ENCODE measurements at regions not wholly inside any gene's neighbourhood (a gene's known extent, or its start where the extent isn't known, plus 50 kb on each side); places are given as distances from the start of the nearest gene placed in this dataset.
"Not testable (repeated sequence)": the region's sequence is repeated elsewhere in the genome, so short reads cannot be mapped to it uniquely, and the experiment has no call there.

DNA sequence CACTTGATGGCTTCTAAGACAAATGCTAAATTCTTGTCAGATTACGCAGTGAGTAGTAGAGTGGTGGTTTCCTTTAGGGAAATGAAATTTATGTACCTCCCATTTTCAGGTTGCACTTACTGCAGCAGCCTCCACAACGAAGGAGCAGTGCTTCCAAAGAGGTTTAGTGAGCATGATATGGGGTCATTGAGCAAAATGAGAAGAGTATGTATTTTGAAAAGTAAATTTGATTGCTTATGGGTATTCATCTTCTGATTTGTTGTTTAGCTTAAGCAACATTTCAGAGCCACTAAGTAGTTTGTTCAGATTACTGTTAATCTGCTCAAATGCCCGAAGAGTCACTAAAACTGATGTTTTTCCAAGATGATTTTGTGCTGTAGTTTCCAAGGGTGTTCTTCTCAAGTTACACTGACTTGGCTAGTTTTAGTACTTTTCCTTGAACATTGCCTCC lies 493.6 kb downstream of the PCNX1 start:
- no peak for DNase-seq

DNA sequence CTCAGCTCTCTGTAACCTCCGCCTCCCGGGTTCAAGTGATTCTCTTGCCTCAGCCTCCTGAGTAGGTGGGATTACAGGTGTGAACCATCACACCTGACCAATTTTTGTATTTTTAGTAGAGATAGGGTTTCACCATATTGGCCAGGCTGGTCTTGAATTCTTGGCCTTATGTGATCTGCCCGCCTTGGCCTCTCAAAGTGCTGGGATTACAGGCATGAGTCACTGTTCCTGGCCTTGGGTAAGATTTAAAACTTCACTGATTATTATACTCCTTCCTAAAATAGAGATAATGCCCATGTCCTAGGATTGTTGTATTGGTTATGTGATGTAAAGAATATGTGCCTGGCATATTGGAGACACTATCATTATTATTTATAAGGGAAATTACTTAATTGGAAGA lies 495.2 kb downstream of the PCNX1 start:
- DNase-seq, result not testable (repeated sequence)

DNA sequence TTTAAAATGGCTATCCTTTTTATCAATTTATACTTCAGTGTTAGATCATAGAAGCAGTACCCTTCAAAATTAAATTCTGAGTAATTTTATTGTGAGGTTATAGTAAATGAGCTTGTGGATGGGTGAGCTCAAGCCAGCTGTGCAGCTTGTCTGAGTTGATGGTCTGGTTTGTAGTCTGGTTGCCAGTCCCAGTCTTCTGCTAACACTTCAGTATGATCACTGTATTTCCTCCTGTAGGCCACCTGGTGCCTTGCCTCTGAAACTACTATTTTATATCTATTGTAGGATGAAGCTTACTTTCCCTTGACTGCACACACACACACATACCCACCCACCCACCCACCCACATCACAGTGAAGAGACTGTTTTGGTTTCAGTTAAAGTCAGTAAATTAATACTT lies 496.4 kb downstream of the PCNX1 start:
- DNase-seq, result peak; percentile 14

DNA sequence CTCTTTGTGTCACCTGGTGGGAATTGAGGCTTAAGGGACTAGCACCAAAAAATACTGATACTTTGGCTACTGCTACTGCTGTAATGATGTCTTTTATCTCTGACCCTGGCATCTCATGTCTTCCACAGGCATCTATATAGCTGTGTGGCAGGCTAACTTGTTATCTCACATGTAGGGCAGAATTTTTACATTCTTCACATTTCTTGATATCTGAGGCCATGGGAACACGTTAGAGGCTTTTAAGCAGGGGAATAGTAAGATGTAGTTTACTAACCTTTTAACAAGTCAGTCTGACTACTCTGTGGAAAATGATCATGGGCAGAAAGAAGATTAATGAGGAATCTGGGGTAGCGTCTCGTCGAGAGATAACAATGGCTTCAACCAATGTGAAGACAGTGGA lies 498.4 kb downstream of the PCNX1 start:
- DNase-seq, result no peak

DNA sequence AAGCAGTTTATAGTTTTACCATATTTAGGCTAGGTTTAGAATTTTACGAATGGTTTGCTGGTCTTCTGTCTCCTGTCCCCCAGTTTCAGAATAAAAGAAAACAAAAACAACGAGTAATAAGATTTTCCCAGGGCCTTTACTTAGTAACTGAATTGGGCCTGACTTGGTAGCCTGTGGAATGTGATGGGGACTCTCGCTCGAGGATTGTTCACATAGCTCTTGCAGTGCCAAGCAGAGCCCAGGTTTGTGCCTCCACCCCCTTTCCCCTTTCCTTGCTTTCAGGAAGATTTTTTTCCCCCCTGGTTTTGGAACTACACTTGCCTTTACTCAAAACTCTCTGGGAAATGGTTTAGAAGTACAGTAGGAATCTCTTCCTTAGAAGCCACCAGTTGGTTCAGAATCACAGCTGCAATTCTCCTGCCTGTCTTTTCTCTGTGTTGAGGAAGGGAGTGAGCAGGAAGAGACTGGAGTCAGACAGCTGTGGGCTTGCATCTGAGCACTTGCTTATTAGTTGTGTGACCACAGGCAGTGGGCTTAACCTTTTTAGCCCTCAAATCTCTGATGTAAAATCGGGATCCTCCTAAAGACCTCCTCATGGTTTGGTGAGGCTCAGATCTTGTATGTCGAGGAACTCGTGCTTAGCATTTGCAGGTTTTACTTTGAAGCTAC lies 501.2 kb downstream of the PCNX1 start:
- no peak for DNase-seq

DNA sequence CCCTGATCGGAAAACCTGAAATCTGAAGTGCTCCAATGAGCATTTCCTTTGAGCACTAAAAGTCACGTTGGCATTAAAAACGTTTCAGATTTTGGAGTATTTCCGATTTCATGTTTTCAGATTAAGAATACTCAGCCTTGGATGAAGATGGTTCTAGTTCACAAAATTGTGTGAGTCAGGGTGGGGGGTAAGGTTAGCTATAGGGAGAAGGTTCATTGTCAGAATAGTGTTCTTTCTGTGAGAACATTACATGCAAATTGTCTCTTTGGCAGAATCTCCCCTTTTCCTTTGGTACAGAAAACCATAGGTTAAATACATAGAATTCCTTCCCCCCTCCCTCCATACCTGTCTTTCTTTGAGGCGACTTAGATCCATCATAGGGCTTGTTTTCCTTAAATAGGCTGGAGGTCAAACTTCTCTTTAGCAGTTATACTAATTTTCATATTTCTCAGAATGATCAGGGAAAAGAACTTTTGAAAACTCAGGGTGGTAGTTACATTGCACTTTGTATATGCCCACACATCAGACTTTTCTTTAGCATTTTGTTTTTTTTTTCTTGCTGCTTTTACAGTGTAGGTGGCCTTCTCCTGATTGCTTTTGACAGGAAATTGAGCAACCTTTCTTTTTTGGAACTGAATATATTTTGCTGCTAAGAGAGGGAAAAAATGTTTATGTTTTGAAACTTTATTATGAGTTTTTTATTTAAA lies 503.5 kb downstream of the PCNX1 start:
- DNase-seq, result no peak

DNA sequence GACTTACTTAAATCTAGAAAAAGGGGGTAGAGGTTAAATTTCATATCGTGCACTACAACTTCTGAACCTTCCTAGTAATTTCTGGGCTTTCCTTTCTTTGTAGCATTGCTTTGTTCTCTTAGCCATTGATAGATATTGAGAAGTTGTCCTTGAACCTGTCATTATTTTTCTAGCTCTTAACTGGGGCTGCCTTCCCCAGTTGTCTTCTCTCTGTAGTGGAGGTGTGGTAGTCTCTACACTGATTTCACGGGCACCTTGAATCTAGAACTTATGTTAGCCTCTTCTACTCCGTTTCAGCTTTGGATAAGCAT lies 504.0 kb downstream of the PCNX1 start:
- DNase-seq, result no peak

DNA sequence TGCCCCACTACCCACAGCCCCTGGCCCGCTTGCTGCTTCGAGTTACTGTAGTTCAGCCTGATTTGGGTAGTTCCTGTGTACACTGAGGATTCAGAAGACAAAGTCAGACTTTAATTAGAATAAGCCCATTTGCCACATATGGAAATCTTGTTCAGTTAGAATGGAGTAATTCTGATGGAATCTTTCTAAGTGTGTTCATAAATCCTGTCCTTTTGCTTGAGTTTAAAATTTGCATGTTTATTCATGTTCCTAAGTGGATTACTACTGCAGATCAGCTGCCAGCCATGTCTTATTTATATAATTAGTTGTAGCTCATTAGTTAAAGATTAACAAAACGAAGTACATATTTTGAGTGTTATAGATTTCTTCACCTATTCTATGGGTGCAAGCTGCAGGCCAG lies 504.5 kb downstream of the PCNX1 start:
- no peak for DNase-seq

DNA sequence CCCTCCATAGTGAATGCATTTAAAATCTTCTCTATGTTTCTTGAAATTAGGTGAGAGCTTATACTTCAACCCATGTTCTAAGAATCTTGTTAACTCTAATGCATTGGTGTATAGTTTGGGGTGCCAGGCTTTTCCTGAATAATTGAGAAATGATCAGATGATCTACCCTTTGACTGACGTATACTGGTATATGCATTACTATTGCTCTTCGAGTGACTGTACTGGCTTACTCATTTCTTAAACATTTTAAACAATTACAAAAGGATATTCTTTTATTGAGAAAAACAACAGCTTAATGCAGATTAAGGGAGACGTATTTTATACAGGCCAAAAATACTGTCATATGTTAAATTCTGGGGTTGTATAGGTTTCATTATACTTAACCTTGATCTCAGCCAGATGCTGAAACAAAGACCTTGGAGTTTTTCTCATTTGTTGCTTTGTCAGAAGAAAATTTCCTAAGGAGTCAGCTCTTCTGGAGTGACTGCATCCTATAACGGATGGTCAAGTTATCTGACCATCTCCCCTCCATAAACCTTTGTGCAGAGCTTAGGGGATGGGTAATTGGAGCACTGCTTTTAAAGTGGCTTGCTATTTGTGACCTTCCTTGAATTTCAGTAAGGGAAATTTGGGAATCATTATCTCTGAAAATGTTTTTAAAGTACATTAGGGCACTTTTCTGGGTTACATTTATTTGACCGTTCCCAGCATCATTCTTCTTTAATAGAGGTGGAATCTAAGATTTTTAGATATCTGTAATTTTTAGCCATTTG lies 507.6 kb downstream of the PCNX1 start:
- no peak for DNase-seq

DNA sequence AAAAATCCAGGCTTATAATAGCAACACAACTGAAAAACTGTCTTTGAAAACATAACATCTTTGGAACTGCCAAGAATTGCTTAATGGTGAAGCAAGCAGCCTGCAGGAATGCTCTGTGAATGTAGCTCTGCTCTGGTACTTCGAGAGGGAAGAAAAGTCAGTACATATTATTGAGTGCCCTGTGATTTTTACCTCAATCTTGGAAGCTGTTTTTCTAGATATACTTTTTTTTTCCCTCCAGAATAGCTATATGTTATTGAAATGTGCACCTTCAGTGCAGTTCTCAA lies 508.1 kb downstream of the PCNX1 start:
- DNase-seq, result no peak

DNA sequence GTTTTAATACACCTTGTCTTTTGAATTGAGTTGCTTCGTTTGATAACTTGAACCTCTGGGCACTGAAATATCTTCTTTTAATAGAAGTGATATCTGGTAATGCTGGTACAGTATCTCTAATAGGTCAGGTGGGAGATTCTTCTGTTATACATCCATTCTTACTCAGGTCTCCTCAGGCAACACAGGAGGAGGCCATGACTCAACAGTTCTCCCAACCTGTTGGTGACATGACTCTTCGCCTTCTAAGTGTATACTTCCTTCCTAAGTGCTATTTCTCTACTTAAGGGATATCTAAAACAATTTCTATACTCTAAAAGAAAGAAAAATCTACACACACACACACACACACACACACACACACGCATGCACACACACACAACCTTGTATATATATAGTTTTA lies 509.1 kb downstream of the PCNX1 start:
- no peak for DNase-seq

DNA sequence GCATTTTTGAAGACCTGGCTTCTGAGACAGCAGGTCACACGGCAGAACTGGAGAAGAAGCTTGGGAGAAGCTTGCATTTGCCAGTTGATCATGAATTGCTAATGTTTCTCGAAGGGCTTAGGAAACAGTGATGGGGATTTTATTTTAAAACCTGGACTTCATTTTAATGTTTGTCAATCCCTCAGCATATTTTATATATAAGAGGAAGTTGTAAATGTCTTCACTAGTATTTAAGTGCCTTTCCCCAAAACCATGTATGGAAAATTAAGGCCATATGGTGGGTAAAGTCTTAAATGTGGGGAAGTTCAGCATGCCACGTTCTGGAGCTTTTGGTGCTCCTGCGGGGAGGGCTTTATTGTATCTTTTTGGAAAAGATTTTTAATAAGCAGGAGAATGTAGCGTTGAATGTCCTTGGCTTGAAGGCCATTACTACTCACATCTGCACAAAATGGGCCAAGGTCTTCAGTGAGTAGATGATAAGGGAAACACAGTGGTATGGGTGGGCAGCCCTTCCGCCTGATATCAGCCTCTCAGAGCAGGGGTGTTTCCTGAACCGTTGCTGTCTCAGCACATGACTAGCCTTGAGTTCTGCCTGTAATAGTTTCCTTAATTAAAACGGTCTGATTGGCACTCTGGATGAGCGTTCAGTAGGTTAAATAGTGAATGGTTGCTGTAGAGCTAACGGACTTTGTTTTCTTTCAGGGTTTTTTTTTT lies 511.4 kb downstream of the PCNX1 start:
- DNase-seq, result no peak

DNA sequence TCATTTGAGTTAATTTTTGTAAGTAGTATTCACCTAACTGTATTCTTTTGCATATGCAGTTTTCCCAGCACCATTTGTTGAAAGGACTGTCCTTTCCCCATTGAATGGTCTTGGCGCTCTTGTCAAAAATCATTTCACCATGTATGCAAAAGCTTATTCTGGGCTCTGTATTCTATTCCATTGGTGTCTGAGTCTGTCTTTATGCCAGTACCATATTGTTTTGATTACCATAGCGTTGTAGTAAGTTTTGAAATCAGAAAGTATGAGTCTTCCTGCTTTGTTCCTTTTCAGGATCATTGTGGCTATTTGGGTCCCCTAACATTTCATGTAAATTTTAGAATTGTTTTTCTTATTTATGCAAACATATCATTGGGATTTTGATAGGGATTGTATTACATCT lies 508.7 kb upstream of the RGS6 start:
- no peak for DNase-seq

DNA sequence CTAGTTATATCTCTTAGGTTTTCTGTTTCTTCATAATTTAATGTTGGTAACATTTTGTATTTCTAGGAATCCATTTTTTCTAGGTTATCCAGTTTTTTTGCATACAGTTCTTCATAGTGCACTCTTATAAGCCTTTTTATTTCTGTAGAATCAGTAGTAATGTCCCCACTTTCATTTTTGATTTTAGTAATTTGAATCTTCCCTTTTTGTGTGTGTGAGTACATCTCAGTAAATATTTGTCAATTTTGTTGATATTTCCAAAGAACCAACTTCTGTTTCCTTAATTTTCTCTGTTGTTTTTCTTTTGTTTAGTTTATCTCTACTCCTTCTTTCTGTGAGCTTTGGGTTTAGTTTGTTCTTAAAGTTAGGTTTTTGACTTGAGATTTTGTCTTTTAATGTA lies 507.3 kb upstream of the RGS6 start:
- DNase-seq, result no peak

DNA sequence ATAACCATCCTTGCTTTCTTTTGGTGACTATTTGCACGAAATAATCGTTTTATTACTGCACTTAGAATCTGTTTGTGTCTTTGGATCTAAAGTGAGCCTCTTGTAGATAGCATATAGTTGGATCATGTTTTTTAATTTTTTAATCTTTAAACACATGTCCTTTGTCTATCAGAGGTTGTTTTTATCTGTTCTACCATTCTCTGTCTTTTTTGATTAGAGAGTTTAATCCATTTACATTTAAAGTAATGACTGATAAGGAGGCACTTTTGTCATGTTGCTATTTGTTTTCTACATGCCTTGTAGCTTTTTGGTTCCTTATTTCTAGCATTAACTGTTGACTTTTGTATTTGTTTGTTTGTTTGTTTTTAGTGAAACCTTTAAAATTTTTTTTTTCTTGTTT lies 506.2 kb upstream of the RGS6 start:
- DNase-seq, result no peak

DNA sequence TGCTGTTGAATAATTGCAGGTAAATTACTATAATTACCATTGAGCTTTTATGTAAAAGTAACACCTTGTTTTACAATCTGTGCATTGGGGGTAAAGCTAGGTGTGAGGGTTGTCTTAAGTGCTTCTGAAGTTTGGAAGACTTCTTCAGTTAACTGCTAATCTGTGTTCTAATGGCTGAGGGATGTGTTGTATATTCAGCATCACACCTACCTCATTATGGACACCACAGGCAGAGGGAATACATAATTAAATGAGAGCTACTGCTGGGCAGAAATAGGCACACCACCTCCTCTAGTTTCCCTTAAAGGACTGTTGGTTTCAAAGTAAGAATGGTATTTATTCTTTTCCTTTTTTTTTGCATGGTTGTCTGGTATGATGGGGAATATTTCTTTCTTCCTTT lies 502.3 kb upstream of the RGS6 start:
- DNase-seq, result no peak

DNA sequence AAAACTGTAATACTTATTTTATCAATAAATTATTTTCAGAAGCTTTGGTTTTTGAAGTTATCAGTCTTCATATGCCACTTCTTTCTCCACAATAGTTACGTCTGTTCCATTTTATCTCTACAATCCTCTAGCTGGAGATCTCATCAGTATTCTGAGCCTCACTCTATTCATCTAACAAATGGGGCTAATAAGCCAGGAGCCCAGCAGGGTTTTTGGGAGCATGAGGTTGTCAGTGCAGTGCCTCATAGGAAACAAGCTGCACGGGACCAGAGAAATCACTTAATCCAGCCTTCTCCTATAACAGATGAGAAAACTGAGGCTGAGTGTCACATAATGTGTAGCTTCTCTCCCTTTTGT lies 501.9 kb upstream of the RGS6 start:
- no peak for DNase-seq

DNA sequence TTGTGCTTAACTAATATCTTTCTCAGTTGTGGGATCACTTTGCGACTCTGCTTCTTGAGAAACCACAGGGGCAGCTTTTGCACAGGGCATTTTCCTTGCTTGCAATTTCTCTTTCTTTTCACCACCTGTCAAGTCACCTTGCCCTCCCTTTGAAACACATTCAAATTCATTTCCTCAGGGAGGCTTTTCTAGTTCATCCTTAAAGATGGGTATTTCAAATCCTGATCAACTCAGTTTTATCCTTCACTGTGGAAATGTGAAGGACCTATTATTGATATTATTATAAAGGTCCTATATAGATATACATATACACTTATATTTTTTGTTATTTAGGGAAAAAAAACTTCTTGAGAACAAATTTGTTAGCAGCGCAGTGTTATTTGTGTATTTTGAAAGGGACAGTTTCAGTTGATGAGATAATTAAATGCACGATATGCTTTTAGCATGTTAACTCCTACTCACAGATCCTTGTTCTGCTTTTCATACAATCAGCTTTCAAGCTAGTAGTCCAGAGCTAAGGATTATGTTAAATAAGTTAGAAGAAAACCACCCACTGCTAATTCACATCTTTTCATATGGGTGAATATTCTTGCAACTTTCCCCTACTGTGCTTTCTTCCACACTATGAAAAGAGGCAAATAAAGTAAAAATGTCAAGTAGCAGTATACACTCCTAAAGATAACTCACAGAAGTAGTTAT lies 501.4 kb upstream of the RGS6 start:
- DNase-seq, result no peak

DNA sequence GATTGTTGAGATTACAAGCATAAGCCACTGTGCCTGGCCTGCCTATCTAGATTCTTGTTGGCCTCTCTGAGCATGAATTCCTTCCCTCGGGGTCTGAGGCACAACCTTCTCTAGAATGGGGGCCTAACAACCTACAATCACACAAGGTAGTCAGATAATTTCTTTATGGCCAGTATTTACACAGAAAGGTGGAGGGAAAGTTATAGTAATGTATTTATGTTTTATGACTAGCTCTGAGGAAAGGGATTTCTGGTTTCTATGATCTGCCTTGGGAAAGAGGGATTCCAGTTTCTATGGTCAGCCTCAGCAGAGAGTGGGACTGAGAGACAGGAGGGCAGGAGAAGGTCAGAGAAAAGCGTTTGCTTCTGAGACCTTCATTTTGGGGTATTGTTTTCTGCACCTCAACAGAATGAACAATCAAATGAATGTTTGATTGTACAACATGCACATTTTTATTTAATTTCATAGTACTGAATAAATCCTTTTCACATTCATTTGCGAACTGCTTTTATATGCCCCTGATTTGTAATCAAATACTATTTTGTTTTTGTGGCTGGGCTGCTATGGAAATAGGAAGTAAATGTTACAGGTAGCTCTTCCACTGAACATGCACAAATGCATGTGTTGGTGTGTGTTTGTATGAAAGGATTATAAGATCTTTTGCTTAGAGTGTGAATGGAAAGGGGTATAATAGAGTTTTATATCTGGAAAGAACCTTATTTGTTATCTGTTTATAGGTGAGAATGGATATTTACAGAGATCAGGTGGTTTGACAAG lies 499.7 kb upstream of the RGS6 start:
- DNase-seq, result no peak

DNA sequence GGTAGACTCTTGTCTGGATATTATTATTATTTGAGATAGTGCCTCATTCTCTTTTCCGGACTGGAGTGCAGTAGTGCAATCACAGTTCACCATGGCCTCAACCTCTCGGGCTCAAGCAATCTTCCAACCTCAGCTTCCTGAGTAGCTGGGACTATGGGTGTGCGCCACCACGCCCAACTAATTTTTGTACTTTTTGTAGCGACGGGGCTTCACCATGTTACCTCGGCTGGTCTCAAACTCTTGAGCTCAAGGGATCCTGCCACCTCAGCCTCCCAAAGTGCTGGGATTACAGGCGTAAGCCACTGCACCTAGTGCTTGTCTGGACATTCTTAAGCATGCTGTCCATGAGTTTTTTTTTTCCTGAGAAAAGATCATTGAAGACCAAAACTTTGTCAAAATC lies 498.9 kb upstream of the RGS6 start:
- DNase-seq, result no peak

DNA sequence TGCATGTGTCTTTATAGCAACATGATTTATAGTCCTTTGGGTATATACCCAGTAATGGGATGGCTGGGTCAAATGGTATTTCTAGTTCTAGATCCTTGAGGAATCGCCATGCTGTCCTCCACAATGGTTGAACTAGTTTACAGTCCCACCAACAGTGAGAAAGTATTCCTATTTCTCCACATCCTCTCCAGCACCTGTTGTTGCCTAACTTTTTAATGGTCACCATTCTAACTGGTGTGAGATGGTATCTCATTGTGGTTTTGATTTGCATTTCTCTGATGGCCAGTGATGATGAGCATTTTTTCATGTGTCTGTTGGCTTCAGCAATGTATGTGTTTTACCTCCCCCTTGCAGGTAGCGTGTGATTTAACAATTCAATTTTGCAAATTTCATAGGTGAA lies 496.6 kb upstream of the RGS6 start:
- DNase-seq, result not testable (repeated sequence)

DNA sequence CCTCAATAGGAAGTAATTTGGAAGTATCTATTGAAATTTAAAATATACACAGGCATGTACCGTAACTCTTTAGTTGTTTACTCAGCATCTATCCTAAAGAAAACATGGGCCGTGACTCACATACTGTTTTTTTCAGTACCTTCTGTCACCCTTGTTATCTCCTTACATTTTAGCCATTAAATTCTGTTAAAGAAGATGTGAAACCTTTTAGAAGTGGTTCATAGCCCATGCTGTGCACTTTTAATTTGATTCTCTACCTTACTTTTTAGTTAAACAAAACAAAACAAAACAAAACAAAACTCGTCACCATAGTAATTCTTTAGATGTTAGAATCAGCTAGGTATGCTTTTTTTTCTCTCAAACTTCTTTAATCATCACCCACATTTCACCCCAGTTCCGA lies 494.4 kb upstream of the RGS6 start:
- no peak for DNase-seq

DNA sequence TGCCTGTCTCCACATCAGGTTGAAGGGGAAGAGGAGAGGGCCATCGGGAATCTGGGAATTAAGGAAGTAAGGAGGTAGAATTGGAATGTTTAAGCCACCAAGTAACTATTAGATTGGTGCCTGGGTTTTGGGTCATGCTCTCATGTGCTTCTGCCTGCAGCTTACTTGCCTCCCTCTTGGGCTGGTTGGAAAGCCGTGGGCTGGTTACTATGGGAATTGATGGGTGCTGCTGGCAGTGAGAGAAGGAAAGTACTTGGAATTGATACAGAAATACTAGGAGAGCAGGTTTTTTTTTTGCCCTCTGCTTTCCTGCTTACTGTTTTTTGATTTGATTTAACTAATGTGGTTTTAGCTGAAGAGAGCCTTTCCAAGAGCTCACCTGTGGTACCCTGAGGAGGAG lies 493.5 kb upstream of the RGS6 start:
- no peak for DNase-seq

Measured in CD4-positive, alpha-beta T cell treated with Interleukin-6 for 4 hours (primary cell).